ENCODE measurements at regions not wholly inside any gene's neighbourhood (a gene's known extent, or its start where the extent isn't known, plus 50 kb on each side); places are given as distances from the start of the nearest gene placed in this dataset.

DNA sequence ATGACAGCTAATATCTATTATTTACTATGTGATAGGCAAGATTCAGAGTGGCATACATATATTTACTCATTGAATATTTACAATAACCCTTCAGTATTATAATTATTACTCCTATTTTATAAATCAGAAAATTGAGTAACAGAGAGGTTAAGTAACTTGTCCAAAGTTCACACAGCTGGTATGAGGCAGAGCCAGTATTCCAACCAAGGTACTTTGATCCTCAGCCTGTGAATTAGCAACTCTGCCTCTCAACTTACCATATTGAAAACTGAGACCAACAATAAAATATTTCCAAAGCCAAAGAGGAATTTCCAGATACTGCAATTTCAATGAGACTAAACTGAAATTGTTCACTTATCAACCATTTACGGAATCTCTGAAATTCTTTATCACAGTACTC lies 67.9 kb upstream of the TSLP start:
- no peak for TF ChIP-seq EZH2 (IDR thresholded peaks at IDR 0.05; ENCODE audit: low read depth, low read length, severe bottlenecking)
- TF ChIP-seq, protein P1, sequence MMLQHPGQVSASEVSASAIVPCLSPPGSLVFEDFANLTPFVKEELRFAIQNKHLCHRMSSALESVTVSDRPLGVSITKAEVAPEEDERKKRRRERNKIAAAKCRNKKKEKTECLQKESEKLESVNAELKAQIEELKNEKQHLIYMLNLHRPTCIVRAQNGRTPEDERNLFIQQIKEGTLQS (IDR thresholded peaks at IDR 0.05; ENCODE audit: insufficient read depth, low read depth, low read length), result no peak
- TF ChIP-seq NANOG (IDR thresholded peaks at IDR 0.05; ENCODE audit: insufficient read depth, low read depth, low read length, poor library complexity, severe bottlenecking), result no peak
- TF ChIP-seq, protein P2, sequence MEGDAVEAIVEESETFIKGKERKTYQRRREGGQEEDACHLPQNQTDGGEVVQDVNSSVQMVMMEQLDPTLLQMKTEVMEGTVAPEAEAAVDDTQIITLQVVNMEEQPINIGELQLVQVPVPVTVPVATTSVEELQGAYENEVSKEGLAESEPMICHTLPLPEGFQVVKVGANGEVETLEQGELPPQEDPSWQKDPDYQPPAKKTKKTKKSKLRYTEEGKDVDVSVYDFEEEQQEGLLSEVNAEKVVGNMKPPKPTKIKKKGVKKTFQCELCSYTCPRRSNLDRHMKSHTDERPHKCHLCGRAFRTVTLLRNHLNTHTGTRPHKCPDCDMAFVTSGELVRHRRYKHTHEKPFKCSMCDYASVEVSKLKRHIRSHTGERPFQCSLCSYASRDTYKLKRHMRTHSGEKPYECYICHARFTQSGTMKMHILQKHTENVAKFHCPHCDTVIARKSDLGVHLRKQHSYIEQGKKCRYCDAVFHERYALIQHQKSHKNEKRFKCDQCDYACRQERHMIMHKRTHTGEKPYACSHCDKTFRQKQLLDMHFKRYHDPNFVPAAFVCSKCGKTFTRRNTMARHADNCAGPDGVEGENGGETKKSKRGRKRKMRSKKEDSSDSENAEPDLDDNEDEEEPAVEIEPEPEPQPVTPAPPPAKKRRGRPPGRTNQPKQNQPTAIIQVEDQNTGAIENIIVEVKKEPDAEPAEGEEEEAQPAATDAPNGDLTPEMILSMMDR (IDR thresholded peaks at IDR 0.05; ENCODE audit: control extremely low read depth in 1 of 3, insufficient read depth in 1 of 3, low read depth in 1 of 3, low read length in 3 of 3), result no peak
- TF ChIP-seq EP300 (IDR thresholded peaks at IDR 0.05; ENCODE audit: borderline replicate concordance in 1 of 2, low read depth in 2 of 2, low read length in 2 of 2), result no peak
- TF ChIP-seq JUND (IDR thresholded peaks at IDR 0.05; ENCODE audit: low read length), result no peak
- TF ChIP-seq POLR2AphosphoS5 (IDR thresholded peaks at IDR 0.05; ENCODE audit: low read depth, low read length), result no peak
- no peak for TF ChIP-seq JUN (IDR thresholded peaks at IDR 0.05; ENCODE audit: low read depth, low read length)
- no peak for TF ChIP-seq CREB1 (IDR thresholded peaks at IDR 0.05)
